Tibial nerve (tissue), 4 donors: ENCODE measurements at regions not wholly inside any gene's neighbourhood (a gene's known extent, or its start where the extent isn't known, plus 50 kb on each side); places are given as distances from the start of the nearest gene placed in this dataset.

Source experiments
- DNase-seq, 2 donors: peaks; one replicate each; pipeline ENCODE4 v3.0.0-alpha.2; 2019; ENCODE audit warnings: low spot score in 2 of 2
- H3K27ac ChIP-seq, 4 donors: fragments of 200-600 bp; sonication (generic) in 3 of 4; one replicate each; pipeline ENCODE4 v1.5.1; 2017 to 2019; ENCODE audit warnings: mild to moderate bottlenecking in 1 of 4
- H3K27me3 ChIP-seq, 2 donors: fragments of 200-600 bp; sonication (generic) in 1 of 2; one replicate each; pipeline versions ENCODE4 v1.5.1 to v1.6.0; 2017 to 2019
- H3K36me3 ChIP-seq, 3 donors: fragments of 200-600 bp; sonication (generic); one replicate each; pipeline ENCODE4 v1.5.1; 2018 to 2019
- H3K4me1 ChIP-seq, 4 donors: fragments of 200-600 bp; sonication (generic) in 3 of 4; one replicate each; pipeline ENCODE4 v1.5.1; 2017 to 2019
- H3K4me3 ChIP-seq, 4 donors: fragments of 200-600 bp; sonication (generic) in 3 of 4; one replicate each; pipeline ENCODE4 v1.5.1; 2017 to 2019; ENCODE audit warnings: mild to moderate bottlenecking in 1 of 4, moderate library complexity in 1 of 4
- H3K9me3 ChIP-seq, 4 donors: fragments of 200-600 bp; sonication (generic) in 3 of 4; one replicate each; pipeline ENCODE4 v1.5.1; 2017 to 2019
- EP300 ChIP-seq, 2 donors: sonication (generic); formaldehyde crosslinking; IDR thresholded peaks; one replicate each; pipeline ENCODE4 v1.6.1; 2017; ENCODE audit warnings: antibody characterized with exemption in 2 of 2, mild to moderate bottlenecking in 1 of 2
- POLR2A ChIP-seq, 2 donors: fragments of 450-650 bp; IDR thresholded peaks; one replicate each; pipeline ENCODE4 v1.6.1; 2017; ENCODE audit warnings: antibody characterized with exemption in 2 of 2, mild to moderate bottlenecking in 2 of 2, moderate library complexity in 2 of 2
- WGBS, 2 donors: methylation state at CpG; one replicate each; pipeline ENCODE4 v1.1.5; 2018; 5-methylcytosine and 5-hydroxymethylcytosine counted together
- TF ChIP-seq, protein P1 (sequence below), 5 experiments: fragments of 200-600 bp in 3 of 5; fragments of 450-650 bp in 2 of 5; sonication (generic) in 3 of 5; IDR thresholded peaks; one replicate each; pipeline ENCODE4 v1.5.1; 2016 to 2019; ENCODE audit warnings: antibody characterized with exemption in 5 of 5, mild to moderate bottlenecking in 3 of 5, moderate library complexity in 2 of 5

DNA sequence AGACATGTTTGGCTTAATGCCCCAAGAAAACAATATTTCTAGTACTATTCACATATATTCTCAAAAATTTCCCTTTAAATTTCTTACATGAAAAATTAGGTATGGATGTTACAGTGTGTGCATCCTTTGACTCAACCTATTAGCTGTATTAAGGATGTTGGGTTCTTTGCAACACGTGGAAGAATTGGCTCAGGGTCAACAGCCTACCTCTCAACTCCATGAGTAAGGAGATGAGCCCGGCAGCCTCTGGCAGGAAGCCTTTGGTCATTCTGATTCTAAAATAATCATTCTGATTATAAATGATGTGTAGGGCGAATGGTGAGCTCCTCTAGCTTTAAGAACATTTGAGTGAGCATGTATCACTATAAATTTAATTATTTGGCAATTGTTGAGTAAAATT, 148.0 kb upstream of the WDFY3 start:
- no peak overlapping the region for H3K27ac ChIP-seq
- no peaks in the 10 kb centered on the region for H3K4me1 ChIP-seq
- no peaks in the 10 kb centered on the region for H3K27me3 ChIP-seq
- no peak for DNase-seq
- no peaks in the 10 kb centered on the region for H3K9me3 ChIP-seq
- H3K36me3 ChIP-seq: no peaks in the 10 kb centered on the region
- TF ChIP-seq POLR2A (IDR thresholded peaks at IDR 0.05): no peak
- no peak for TF ChIP-seq EP300 (IDR thresholded peaks at IDR 0.05)
- TF ChIP-seq, protein P1, sequence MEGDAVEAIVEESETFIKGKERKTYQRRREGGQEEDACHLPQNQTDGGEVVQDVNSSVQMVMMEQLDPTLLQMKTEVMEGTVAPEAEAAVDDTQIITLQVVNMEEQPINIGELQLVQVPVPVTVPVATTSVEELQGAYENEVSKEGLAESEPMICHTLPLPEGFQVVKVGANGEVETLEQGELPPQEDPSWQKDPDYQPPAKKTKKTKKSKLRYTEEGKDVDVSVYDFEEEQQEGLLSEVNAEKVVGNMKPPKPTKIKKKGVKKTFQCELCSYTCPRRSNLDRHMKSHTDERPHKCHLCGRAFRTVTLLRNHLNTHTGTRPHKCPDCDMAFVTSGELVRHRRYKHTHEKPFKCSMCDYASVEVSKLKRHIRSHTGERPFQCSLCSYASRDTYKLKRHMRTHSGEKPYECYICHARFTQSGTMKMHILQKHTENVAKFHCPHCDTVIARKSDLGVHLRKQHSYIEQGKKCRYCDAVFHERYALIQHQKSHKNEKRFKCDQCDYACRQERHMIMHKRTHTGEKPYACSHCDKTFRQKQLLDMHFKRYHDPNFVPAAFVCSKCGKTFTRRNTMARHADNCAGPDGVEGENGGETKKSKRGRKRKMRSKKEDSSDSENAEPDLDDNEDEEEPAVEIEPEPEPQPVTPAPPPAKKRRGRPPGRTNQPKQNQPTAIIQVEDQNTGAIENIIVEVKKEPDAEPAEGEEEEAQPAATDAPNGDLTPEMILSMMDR (IDR thresholded peaks at IDR 0.05): no peak
- WGBS, 2 donors: 51 to 54% methylated on average over 3 of the region's 3 CpGs
- no peak overlapping the region for H3K4me3 ChIP-seq

DNA sequence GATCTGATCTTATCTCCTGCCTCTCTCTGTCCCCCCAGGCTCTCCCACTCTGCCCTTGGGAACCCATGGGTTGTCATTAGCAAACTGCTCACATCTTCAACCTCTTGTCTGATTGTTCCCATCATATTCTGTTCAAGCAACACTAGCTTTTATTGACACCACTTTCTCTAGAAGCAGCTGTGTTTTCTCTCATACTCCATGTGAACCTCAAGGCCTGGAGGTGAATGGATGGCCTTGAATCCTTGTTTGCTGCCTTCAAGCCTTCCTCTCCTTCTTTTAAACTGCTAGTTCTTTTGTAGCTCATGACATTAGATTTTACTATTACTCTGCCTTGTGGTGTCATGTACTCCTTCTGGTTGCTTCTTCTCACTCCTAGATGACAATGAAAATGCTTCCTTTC, 149.5 kb upstream of the WDFY3 start:
- DNase-seq: no peak
- H3K36me3 ChIP-seq: no peaks in the 10 kb centered on the region
- H3K4me1 ChIP-seq: no peaks in the 10 kb centered on the region
- no peaks in the 10 kb centered on the region for H3K9me3 ChIP-seq
- no peak overlapping the region for H3K4me3 ChIP-seq
- no peaks in the 10 kb centered on the region for H3K27me3 ChIP-seq
- no peak for TF ChIP-seq POLR2A (IDR thresholded peaks at IDR 0.05)
- TF ChIP-seq, protein P1 (IDR thresholded peaks at IDR 0.05): no peak
- no peak for TF ChIP-seq EP300 (IDR thresholded peaks at IDR 0.05)
- H3K27ac ChIP-seq: no peak overlapping the region

DNA sequence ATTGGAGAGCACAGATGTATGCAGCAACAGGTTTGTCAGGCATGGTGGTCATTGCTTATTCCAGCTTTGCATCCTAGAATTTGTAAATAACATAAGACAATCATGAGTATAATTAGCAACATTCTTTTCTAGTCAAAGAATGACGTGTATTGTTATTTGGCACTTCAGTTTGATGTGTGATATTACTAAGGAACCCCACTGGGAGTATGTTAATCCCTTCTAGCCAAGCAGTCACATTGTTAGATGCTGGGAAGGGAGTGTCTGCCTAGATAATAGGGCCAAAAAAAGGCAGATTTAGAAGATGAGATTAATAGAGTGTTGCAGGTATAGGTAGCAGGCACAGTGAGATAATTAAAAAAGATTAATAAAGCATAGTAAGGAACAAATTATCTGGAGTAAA, 159.2 kb upstream of the WDFY3 start:
- H3K9me3 ChIP-seq: no peaks in the 10 kb centered on the region
- peaks cover 0 to 4% (median 0%) of the 10 kb centered on the region in 4 donors for H3K4me1 ChIP-seq
- TF ChIP-seq, protein P1 (IDR thresholded peaks at IDR 0.05): no peak
- TF ChIP-seq POLR2A (IDR thresholded peaks at IDR 0.05): no peak
- TF ChIP-seq EP300 (IDR thresholded peaks at IDR 0.05): no peak
- no peak for DNase-seq
- no peaks in the 10 kb centered on the region for H3K36me3 ChIP-seq
- H3K27ac ChIP-seq: no peak overlapping the region
- H3K27me3 ChIP-seq: no peaks in the 10 kb centered on the region
- 14% methylated on average over 1 of the region's 1 CpG for WGBS, 2 donors
- H3K4me3 ChIP-seq: no peak overlapping the region

DNA sequence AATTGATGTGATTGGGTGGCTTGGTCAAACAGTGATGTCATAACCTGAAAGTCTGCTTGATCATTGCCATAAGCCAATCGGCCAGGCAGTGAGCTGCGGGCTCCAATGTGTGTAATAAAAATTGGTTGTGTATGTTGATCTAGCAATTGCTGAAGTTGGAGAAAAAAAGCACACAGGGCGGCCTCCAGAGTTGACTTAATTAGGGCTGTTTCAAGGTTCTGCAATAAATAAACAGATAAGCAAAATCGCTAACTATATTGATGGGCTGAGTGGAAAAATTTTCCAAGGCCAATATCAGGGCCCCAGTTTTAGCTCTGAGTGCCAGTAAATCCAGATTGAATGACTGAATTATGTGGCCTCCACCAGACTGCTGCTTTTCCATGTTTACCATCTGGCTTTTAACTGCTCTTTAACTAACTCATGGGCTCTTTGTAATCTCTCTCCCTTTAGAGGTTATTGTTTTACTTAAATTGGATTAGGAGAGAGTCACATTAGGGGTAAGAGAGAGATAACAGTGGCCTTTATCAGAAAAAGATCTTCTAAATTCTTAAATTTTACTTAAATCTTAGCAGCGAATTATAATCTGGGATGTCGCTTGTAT, 160.6 kb upstream of the WDFY3 start:
- no peaks in the 10 kb centered on the region for H3K9me3 ChIP-seq
- H3K36me3 ChIP-seq: no peaks in the 10 kb centered on the region
- DNase-seq: no peak
- H3K27ac ChIP-seq: no peak overlapping the region
- WGBS, 2 donors: 88 to 91% methylated on average over 6 of the region's 6 CpGs
- H3K4me3 ChIP-seq: no peak overlapping the region
- peaks cover 0 to 4% (median 0%) of the 10 kb centered on the region in 4 donors for H3K4me1 ChIP-seq
- H3K27me3 ChIP-seq: no peaks in the 10 kb centered on the region
- TF ChIP-seq, protein P1 (IDR thresholded peaks at IDR 0.05): no peak
- TF ChIP-seq EP300 (IDR thresholded peaks at IDR 0.05) (no peak), POLR2A (IDR thresholded peaks at IDR 0.05) (no peak)

DNA sequence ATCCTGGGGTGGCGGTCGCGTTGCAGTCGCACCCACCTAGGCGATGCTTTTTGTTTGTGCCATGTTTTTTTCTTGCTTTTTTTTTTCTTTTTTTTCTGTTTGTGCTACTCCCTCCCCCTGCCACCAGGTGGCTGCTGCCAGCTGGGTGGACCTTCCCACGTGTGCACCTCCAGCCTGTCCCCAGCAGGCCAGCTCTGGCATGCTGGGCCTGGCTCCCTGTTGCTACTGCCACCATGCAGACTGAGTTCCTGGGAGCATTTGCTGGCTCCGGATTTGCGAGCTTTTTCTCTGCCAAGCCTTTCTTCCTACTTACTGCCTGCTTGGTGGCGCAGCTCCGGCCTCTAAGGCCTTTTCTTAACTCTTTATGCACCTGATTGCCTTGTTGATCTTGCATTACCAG, 161.2 kb upstream of the WDFY3 start:
- Histone ChIP-seq H3K36me3 (no peaks in the 10 kb centered on the region), H3K9me3 (no peaks in the 10 kb centered on the region), H3K4me3 (no peak overlapping the region), H3K27me3 (no peaks in the 10 kb centered on the region), H3K27ac (no peak overlapping the region), H3K4me1 (peaks cover 0 to 4% (median 0%) of the 10 kb centered on the region in 4 donors)
- DNase-seq: no peak
- 39 to 45% methylated on average over 10 of the region's 10 CpGs for WGBS, 2 donors
- TF ChIP-seq, protein P1 (IDR thresholded peaks at IDR 0.05): peak in 2 of 5 experiments; percentile 12 to 21
- TF ChIP-seq POLR2A (IDR thresholded peaks at IDR 0.05) (no peak), EP300 (IDR thresholded peaks at IDR 0.05) (no peak)
